ENCODE measurements at regions not wholly inside any gene's neighbourhood (a gene's known extent, or its start where the extent isn't known, plus 50 kb on each side); places are given as distances from the start of the nearest gene placed in this dataset.

- DNase-seq (ENCODE audit: low read depth in 2 of 2) = no peak
These were observed 303.9 kb downstream of the CASP12 start for GRCh38 chr11:104594228-104594958.

- DNase-seq (ENCODE audit: low read depth in 2 of 2) = no peak
These were observed 309.3 kb downstream of the CASP12 start for GRCh38 chr11:104588970-104589369.

DNA sequence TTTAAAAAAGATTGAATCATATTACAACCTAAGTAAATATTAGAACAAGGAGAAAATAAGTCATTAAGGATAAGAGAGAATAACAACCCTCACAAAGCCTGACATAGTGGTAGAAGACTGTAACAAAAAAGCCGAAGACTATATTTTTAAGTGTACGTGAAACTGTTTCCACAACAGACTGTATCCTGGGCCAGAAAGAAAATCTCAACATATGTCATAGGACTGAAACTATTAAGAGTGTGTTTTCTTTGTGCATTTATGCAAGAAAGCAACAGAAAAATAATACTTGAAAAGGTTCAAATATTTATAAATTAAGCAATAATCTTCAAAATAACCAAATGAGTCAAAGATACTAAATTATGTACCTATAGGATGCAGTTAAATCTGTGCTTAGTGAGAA, 309.8 kb downstream of the CASP12 start:
- no peak for DNase-seq (ENCODE audit: low read depth in 2 of 2)

DNA sequence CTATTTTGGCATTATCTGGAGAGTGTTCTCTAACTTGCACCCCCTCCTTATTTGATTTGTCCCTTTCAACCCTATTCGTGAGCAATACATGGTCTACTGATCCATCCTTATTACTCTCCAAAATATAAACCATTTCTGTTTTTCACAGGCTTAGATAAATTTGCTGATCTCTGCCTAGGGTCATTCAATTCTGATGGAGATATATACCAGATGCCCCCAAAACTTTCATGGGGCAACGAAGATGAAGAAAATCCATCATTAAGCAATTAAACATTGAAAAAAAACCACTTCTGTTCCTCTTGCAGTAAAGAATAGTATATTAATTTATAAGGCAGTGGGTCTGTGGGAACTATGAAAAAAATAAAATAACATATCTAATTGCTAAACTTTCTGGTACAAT, 313.4 kb downstream of the CASP12 start:
- no peak for DNase-seq (ENCODE audit: low read depth in 2 of 2)

- DNase-seq (ENCODE audit: low read depth in 2 of 2) = no peak
These were observed 314.4 kb downstream of the CASP12 start for GRCh38 chr11:104583857-104584256.

GRCh38 chr11:104582431-104582830, 315.8 kb downstream of the CASP12 start:
- DNase-seq (ENCODE audit: low read depth in 2 of 2) = no peak

DNA sequence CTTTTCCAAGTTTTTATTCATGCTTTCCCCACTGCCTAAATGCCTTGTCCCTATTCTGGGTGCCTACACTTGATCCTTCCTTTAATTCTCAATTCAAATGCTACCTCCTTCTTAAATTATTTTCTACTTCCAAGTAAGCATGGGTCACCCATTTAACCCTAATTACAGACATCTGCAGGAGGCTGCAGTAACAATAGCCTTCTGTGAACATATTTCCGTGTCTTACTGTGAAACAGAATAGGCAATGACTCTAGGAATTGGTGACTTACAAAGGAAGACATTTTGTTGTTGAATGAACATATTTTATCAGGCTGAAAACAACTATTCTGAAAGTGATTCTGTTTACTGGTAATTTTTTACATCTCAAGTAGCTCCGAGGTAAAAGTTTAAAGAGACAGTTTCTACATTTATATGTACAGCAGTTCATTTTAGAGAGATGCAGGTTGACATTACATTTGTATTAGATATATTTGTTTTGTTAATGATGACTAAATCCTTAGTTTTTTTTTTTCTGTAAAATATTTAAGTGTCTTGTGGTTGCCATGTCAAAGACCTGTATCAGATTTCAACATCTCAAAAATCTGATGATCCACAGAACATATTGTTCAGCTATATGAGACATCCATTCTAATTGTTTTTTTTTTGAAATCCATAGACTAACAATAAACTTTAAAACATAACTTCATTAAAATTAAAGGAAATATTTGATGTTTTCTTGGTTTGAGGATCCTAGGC, 316.8 kb downstream of the CASP12 start:
- no peak for DNase-seq (ENCODE audit: low read depth in 2 of 2)

DNA sequence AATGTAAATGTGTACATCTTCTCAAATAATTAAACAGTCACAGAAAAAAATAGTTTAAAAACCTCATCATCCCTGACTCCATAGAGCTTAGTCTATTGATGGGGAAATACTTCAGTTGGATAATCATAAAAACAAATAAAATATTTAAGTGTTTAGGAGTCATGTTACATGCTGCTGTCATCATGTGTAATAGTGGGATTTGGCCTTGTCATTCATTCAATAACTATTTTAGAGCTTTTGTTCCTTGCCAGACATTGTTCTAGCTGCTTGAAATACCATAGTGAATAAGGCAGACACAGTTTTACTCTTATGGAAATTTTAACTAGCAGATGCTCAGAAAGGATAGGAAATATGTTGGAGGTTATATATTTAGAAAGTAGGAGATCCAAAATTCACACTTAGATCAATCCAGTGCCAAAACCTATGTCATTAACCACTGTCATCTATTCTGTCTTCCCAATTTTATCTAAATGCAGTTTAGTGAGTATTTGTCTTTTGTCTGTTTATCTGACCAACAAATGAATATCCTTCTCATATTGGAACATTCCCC, 324.7 kb downstream of the CASP12 start:
- DNase-seq (ENCODE audit: low read depth in 2 of 2) = no peak

DNA sequence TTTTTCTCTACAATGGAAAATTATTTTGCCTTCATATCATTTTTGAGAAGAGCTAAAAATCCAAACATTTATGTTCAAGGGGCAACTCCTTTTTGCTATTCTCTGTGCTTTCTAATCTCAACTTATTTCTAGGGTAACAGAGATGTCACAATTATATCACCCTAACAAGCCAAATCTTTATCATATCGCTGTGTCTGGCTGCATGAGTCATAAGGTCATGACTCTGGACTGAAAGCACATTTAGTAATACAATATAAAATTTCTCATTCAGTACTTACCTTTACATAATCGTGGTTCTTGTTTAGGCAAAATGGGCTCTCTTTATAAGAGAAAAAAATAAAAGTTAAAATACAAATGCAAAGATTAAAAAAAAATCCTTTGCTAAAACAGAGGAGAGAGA, 326.0 kb downstream of the CASP12 start:
- DNase-seq (ENCODE audit: low read depth in 2 of 2) = no peak

DNA sequence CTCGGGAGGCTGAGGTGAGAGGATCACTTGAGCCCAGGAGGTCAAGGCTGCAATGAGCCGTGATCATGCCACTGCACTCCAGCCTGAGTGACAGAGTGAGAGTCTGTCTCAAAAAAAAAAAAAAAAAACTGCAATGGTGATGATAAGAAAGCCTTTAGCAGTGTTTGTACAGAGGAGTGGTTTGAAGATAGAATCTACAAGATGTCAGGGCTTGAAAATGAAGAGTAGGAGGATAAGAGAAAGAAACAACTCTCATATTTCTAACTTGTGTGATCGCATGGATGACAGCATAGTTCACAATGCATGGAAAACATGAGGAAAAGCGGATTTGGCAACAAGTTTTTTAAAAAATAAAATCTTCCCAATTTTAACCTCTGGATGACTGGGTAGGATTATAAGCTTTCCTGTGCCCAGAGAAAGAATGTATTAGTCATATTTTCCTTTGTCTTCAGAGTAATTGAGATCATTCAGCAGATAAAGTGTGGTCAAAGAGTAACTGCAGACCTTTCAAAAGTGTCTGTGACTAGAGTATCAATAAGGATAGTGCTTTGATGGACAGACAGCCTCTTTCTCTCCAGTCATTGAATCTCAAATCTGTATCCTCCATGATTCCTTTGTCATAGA, 328.1 kb downstream of the CASP12 start:
- DNase-seq (ENCODE audit: low read depth in 2 of 2) = no peak

DNA sequence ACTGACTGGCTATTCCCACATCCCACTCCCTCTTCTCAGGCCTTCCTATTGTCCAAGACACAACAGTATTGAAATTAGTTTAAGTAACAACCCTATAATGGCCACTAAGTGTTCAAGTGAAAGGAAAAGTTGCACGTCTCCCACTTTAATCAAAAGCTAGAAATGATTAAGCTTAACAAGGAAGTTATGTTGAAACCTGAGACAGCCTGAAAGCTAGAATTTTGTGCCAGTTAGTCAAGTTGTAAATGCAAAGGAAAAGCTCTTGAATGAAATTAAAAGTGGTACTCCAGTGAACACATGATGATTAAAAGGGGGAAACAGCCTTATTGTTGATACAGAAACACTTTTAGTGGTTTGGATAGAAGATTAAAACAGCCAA, 332.7 kb downstream of the CASP12 start:
- DNase-seq (ENCODE audit: low read depth in 2 of 2) = no peak

GRCh38 chr11:104564921-104565582, 333.2 kb downstream of the CASP12 start:
- DNase-seq (ENCODE audit: low read depth in 2 of 2) = no peak

DNA sequence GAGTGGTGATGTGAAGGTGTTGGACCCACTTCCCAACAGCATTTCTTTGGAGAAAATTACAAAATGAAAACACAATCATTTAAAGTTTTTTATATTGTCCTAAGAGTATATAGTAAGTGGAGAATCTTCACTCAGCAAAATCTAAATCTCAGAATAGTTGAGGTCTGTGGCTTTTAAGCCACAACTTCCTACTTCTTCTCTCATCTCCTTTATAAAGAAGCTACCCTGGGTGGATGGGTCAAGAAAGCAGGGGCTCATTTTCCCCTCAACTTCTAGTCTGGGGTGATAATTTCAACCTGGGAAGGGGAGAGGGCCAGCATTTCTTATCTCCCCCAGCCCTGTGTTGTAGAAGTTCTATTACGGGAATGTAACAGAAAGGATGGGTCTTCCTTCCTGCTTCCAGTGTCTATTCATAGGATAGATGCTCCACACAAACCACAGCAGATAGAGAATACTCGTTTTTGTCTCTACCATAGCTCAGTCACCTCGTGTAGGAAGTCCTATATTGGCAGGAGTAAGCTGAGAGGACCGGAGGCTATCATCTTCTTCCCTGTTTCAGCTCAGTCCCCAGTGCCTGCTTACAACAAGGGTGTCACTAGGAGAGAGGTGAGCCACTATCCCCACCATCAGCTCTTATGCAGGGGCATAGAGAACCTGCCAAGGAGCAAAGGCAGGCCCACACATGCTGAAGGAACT, 341.5 kb downstream of the CASP12 start:
- no peak for DNase-seq (ENCODE audit: low read depth in 2 of 2)

DNA sequence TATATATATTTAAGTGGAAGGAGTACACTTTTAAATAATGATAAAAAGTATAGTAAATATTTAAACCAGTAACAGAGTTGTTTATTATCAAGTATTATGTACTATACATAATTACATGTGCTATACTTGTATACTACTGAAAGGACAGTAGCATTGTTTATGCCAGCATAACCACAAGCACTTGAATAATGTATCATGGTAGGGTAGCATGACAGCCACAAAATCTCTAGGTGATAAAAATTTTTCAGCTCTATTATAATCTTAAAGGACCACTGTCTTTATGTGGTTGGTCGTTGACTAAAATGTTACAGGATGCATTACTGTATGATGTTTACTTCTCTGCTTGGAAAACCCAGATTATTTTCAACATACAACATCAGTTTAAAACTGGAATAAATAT, 349.2 kb downstream of the CASP12 start:
- no peak for DNase-seq (ENCODE audit: low read depth in 2 of 2)

- DNase-seq (ENCODE audit: low read depth in 2 of 2) = no peak
These were observed 350.1 kb downstream of the CASP12 start for GRCh38 chr11:104547996-104548661.

DNA sequence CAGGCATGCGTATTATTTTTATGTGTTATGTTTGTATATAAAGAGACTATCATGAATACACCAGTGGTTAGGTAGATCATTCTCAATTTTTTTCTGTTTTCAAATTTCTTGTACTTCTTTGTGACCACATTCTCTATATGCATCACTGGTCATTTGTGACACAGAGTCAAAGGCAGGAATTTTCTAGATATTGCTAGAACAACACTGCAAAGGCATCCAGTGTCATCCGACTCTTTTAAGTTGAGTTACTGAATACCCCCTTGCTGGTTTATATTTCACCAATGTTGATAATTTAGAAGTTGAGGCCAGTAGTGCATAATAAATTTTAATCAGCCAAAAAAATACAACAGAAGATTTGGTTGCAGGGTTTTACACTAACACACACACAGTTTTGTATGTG, 351.8 kb downstream of the CASP12 start:
- DNase-seq (ENCODE audit: low read depth in 2 of 2) = no peak

GRCh38 chr11:104541701-104542100, 356.6 kb downstream of the CASP12 start:
- no peak for DNase-seq (ENCODE audit: low read depth in 2 of 2)

GRCh38 chr11:104538313-104538712, 359.9 kb downstream of the CASP12 start:
- DNase-seq (ENCODE audit: low read depth in 2 of 2) = no peak

DNA sequence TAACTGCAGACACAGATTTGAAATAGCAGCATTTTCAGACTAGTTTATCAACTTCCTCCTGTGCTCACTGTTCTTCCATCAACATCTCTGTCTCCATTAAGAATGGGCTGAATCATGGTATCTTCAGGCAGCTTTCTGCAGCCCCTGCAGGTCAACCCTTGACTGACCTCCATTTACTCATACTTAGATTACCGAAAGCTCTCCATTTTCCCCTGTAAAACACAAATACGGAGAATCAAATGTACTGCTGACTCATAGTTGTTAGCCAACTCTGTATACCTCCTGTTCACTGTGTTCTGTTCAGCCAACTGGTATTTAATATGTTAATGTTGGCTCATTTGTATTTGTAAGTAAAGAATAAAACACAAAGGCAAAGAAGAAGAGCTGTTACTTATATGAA, 364.0 kb downstream of the CASP12 start:
- no peak for DNase-seq (ENCODE audit: low read depth in 2 of 2)

GRCh38 chr11:104531894-104532293, 366.4 kb downstream of the CASP12 start:
- no peak for DNase-seq (ENCODE audit: low read depth in 2 of 2)

GRCh38 chr11:104531075-104531474, 367.1 kb upstream of the PDGFD start:
- DNase-seq (ENCODE audit: low read depth in 2 of 2) = no peak
